ENCODE measurements at regions not wholly inside any gene's neighbourhood (a gene's known extent, or its start where the extent isn't known, plus 50 kb on each side); places are given as distances from the start of the nearest gene placed in this dataset.
"Not testable (repeated sequence)": the region's sequence is repeated elsewhere in the genome, so short reads cannot be mapped to it uniquely, and the experiment has no call there.

GRCh38 chr5:28402590-28403301 is 1364.4 kb upstream of the CDH9 start:
- TF ChIP-seq CTCF (IDR thresholded peaks at IDR 0.05; ENCODE audit: insufficient read depth, low read length) = no peak
- H3K4me3 ChIP-seq (ENCODE audit: low read depth, low read length) = no peak overlapping the region
- no peak for DNase-seq (ENCODE audit: low read depth)

- no peak for TF ChIP-seq CTCF (IDR thresholded peaks at IDR 0.05; ENCODE audit: insufficient read depth, low read length)
- DNase-seq (ENCODE audit: low read depth) = no peak
- no peak overlapping the region for H3K4me3 ChIP-seq (ENCODE audit: low read depth, low read length)
These were observed 1361.7 kb upstream of the CDH9 start for GRCh38 chr5:28400076-28400475.

- no peak overlapping the region for H3K4me3 ChIP-seq (ENCODE audit: low read depth, low read length)
- DNase-seq (ENCODE audit: low read depth) = no peak
- TF ChIP-seq CTCF (IDR thresholded peaks at IDR 0.05; ENCODE audit: insufficient read depth, low read length) = no peak
These were observed 1360.8 kb upstream of the CDH9 start for GRCh38 chr5:28399211-28399610.

- DNase-seq (ENCODE audit: low read depth) = no peak
- no peak overlapping the region for H3K4me3 ChIP-seq (ENCODE audit: low read depth, low read length)
- no peak for TF ChIP-seq CTCF (IDR thresholded peaks at IDR 0.05; ENCODE audit: insufficient read depth, low read length)
These were observed 1359.8 kb upstream of the CDH9 start for GRCh38 chr5:28398185-28398584.

- H3K4me3 ChIP-seq (ENCODE audit: low read depth, low read length) = no peak overlapping the region
- no peak for TF ChIP-seq CTCF (IDR thresholded peaks at IDR 0.05; ENCODE audit: insufficient read depth, low read length)
- no peak for DNase-seq (ENCODE audit: low read depth)
These were observed 1359.1 kb upstream of the CDH9 start for GRCh38 chr5:28397502-28397941.

GRCh38 chr5:28391277-28391676 is 1352.9 kb upstream of the CDH9 start:
- no peak for DNase-seq (ENCODE audit: low read depth)
- no peak overlapping the region for H3K4me3 ChIP-seq (ENCODE audit: low read depth, low read length)
- TF ChIP-seq CTCF (IDR thresholded peaks at IDR 0.05; ENCODE audit: insufficient read depth, low read length) = no peak

GRCh38 chr5:28390341-28390740 is 1352.0 kb upstream of the CDH9 start:
- DNase-seq (ENCODE audit: low read depth) = no peak
- H3K4me3 ChIP-seq (ENCODE audit: low read depth, low read length) = no peak overlapping the region
- no peak for TF ChIP-seq CTCF (IDR thresholded peaks at IDR 0.05; ENCODE audit: insufficient read depth, low read length)

- H3K4me3 ChIP-seq (ENCODE audit: low read depth, low read length); DNase-seq (ENCODE audit: low read depth): not testable (repeated sequence)
These were observed 1351.3 kb upstream of the CDH9 start for GRCh38 chr5:28389727-28390126.
